ENCODE measurements at regions not wholly inside any gene's neighbourhood (a gene's known extent, or its start where the extent isn't known, plus 50 kb on each side); places are given as distances from the start of the nearest gene placed in this dataset.

GRCh38 chr5:92863666-92864065 lies 717.4 kb downstream of the NR2F1-AS1 start:
- Histone ChIP-seq H3K4me3 (ENCODE audit: low read depth, low read length, poor library complexity, severe bottlenecking) (no peak overlapping the region), H3F3A (ENCODE audit: insufficient read depth, low read length) (no peaks in the 10 kb centered on the region), H3K4me2 (ENCODE audit: low read length) (no peak overlapping the region), H3K9ac (ENCODE audit: low read length) (no peak overlapping the region), H3K4me1 (ENCODE audit: insufficient read depth, low read length, severe bottlenecking) (no peaks in the 10 kb centered on the region), H3K9me3 (ENCODE audit: low read length) (no peaks in the 10 kb centered on the region), H3K27ac (ENCODE audit: low read depth, low read length, poor library complexity, severe bottlenecking) (no peak overlapping the region), H3K27me3 (ENCODE audit: insufficient read depth, low read length) (no peaks in the 10 kb centered on the region), H3K79me2 (ENCODE audit: insufficient read depth, low read length) (no peaks in the 10 kb centered on the region), H3K9me2 (ENCODE audit: low read depth, low read length) (no peaks in the 10 kb centered on the region), H3K36me3 (ENCODE audit: insufficient read depth, low read length) (no peaks in the 10 kb centered on the region), H2AFZ (ENCODE audit: low read length) (no peak overlapping the region), H4K20me1 (ENCODE audit: insufficient read depth, low read length) (no peaks in the 10 kb centered on the region)
- TF ChIP-seq CTCF (IDR thresholded peaks at IDR 0.05; ENCODE audit: low read length) = no peak
- no peak for TF ChIP-seq EZH2 (IDR thresholded peaks at IDR 0.05; ENCODE audit: borderline replicate concordance, low read length)

DNA sequence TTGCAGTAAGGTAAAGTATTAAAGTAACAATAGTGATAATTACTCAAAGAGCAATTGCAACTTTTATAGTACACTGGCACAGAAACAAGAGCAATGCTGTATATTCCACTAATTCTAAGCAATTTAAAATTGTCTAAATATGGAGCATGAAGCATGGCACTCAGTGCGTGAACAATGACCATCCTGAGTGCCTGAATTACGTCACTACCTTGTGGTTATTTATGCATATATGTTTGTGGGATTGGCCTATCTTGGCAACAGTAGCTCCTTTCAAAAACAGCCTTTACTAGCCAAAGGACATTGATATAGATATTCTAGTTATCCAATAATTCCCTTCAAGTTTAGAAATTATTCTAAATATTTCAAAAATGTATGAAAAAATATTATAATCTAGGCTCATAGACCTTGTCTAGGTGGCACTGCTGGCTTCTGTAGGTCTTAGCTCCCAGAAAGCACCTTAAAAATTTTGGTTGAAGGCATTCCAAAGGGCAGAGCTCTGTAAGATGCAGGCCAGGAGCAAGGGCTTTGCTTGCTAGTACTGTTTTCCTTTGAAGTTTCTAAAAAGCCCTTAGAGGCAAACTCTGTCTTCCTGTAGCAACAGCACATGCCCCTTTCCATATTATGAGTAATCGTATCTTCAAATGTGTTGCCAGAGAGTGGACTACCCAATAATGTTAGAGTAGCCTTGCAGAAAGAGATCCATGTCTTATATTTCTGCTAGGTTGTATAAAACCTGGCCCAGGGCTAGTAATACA lies 719.3 kb downstream of the NR2F1-AS1 start:
- H3K27me3 ChIP-seq (ENCODE audit: insufficient read depth, low read length) = no peaks in the 10 kb centered on the region
- no peak overlapping the region for H3K9ac ChIP-seq (ENCODE audit: low read length)
- no peak overlapping the region for H3K27ac ChIP-seq (ENCODE audit: low read depth, low read length, poor library complexity, severe bottlenecking)
- H3F3A ChIP-seq (ENCODE audit: insufficient read depth, low read length) = no peaks in the 10 kb centered on the region
- no peaks in the 10 kb centered on the region for H3K36me3 ChIP-seq (ENCODE audit: insufficient read depth, low read length)
- no peaks in the 10 kb centered on the region for H3K4me1 ChIP-seq (ENCODE audit: insufficient read depth, low read length, severe bottlenecking)
- no peaks in the 10 kb centered on the region for H3K9me2 ChIP-seq (ENCODE audit: low read depth, low read length)
- H3K9me3 ChIP-seq (ENCODE audit: low read length) = no peaks in the 10 kb centered on the region
- H3K4me3 ChIP-seq (ENCODE audit: low read depth, low read length, poor library complexity, severe bottlenecking) = no peak overlapping the region
- TF ChIP-seq CTCF (IDR thresholded peaks at IDR 0.05; ENCODE audit: low read length) = no peak
- no peaks in the 10 kb centered on the region for H3K79me2 ChIP-seq (ENCODE audit: insufficient read depth, low read length)
- no peak overlapping the region for H2AFZ ChIP-seq (ENCODE audit: low read length)
- no peaks in the 10 kb centered on the region for H4K20me1 ChIP-seq (ENCODE audit: insufficient read depth, low read length)
- no peak overlapping the region for H3K4me2 ChIP-seq (ENCODE audit: low read length)

DNA sequence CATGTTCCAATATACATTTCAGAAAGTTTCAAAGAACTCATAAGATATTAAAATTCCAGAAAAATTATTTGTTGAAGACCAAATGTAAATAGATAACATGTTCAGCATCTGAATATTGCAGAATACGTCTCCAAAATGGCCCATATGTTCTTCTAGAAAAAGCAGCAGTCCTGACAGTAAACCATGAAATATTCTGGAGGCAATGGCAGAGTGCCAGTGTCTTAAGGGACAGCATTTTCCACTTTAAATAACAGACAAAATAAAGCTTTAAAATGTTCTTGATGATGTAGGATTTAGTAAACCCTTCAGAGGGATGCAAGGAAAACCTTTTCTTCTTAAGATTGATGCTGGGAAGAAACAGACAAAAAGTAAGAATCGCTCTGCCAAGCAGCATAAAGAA lies 721.0 kb downstream of the NR2F1-AS1 start:
- Histone ChIP-seq H2AFZ (ENCODE audit: low read length) (no peak overlapping the region), H3K4me1 (ENCODE audit: insufficient read depth, low read length, severe bottlenecking) (no peaks in the 10 kb centered on the region), H3K4me3 (ENCODE audit: low read depth, low read length, poor library complexity, severe bottlenecking) (no peak overlapping the region), H3K9me2 (ENCODE audit: low read depth, low read length) (no peaks in the 10 kb centered on the region), H4K20me1 (ENCODE audit: insufficient read depth, low read length) (no peaks in the 10 kb centered on the region), H3K27me3 (ENCODE audit: insufficient read depth, low read length) (no peaks in the 10 kb centered on the region), H3K9me3 (ENCODE audit: low read length) (no peaks in the 10 kb centered on the region), H3K36me3 (ENCODE audit: insufficient read depth, low read length) (no peaks in the 10 kb centered on the region), H3F3A (ENCODE audit: insufficient read depth, low read length) (no peaks in the 10 kb centered on the region), H3K79me2 (ENCODE audit: insufficient read depth, low read length) (no peaks in the 10 kb centered on the region), H3K9ac (ENCODE audit: low read length) (no peak overlapping the region), H3K27ac (ENCODE audit: low read depth, low read length, poor library complexity, severe bottlenecking) (no peak overlapping the region), H3K4me2 (ENCODE audit: low read length) (no peak overlapping the region)
- TF ChIP-seq EZH2 (IDR thresholded peaks at IDR 0.05; ENCODE audit: borderline replicate concordance, low read length) (no peak), CTCF (IDR thresholded peaks at IDR 0.05; ENCODE audit: low read length) (no peak)

Measured in OCI-LY1 (cell line).